Activated CD4-positive, alpha-beta memory T cell treated with anti-CD3 and anti-CD28 coated beads, Interleukin-2, amount 10 ng/mL, durations not matched to agents 7 days and 5 days (primary cell): ENCODE measurements at regions not wholly inside any gene's neighbourhood (a gene's known extent, or its start where the extent isn't known, plus 50 kb on each side); places are given as distances from the start of the nearest gene placed in this dataset.

Experiments used
- CTCF ChIA-PET: fragments of 350-600 bp; sonication (Branson Sonifier 250); formaldehyde crosslinking; loops from one replicate; lab custom pipeline; 2021; ENCODE audit warnings: antibody characterized with exemption, inconsistent platforms; lab: Charles Lee
- POLR2A ChIA-PET: fragments of 350-600 bp; sonication (Branson Sonifier 250); formaldehyde crosslinking; loops from one replicate; lab custom pipeline; 2021; ENCODE audit warnings: antibody characterized with exemption; lab: Charles Lee
- DNase-seq: peaks from one replicate; pipeline ENCODE4 v3.0.0-alpha.2; 2020
- H3K27ac Mint-ChIP-seq: one replicate; pipeline ENCODE4 v1.8.0; 2021; ENCODE audit warnings: mild to moderate bottlenecking, mixed read lengths
- H3K27me3 Mint-ChIP-seq: one replicate; pipeline ENCODE4 v1.8.0; 2021; ENCODE audit warnings: mixed read lengths
- H3K36me3 Mint-ChIP-seq: one replicate; pipeline ENCODE4 v1.8.0; 2021; ENCODE audit warnings: low read depth, mixed read lengths
- H3K4me1 Mint-ChIP-seq: one replicate; pipeline ENCODE4 v1.8.0; 2021; ENCODE audit warnings: mixed read lengths
- H3K4me3 Mint-ChIP-seq: one replicate; pipeline ENCODE4 v1.8.0; 2021; ENCODE audit warnings: mild to moderate bottlenecking, mixed read lengths
- H3K9me3 Mint-ChIP-seq: one replicate; pipeline ENCODE4 v1.8.0; 2021; ENCODE audit warnings: mixed read lengths

DNA sequence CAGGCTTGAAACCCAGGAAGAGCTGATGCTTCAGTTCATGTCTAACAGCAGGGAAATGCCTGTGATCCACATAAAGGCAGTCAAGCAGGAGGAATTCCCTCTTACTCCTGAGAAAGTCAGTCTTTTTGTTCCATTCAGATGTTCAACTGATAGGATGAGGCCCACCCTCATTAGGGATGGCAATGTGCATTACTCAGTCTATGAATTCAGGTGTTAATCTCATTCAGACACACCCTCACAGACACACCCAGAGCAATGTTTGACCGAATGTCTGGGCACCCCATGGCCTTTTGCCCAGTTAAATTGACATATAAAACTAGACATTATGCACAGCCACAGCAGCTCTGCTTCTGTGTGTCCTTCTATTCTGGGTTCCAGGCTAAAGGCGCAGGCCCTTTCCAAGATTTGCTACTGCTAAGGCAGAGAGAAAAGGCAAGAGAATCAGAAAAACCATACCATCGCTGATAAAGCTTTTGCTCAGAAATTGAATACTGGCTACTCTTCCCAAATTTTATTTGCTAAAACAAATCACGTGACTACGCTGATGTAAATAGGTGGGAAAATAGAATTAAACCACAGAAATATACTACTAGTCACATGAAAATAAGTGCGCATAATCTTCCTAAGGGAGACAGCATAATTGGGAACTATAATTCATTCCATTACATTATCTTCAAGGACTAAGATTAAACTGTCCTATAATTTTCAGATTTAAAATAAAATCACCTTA lies 625.0 kb upstream of the MAN1A1 start:
- Mint-ChIP-seq H3K27ac (no peak overlapping the region), H3K9me3 (no peaks in the 10 kb centered on the region), H3K4me1 (no peaks in the 10 kb centered on the region), H3K27me3 (no peaks in the 10 kb centered on the region), H3K36me3 (no peaks in the 10 kb centered on the region), H3K4me3 (no peak overlapping the region)
- no peak for DNase-seq
- POLR2A ChIA-PET, result no interaction called here
- CTCF ChIA-PET, result no interaction called here

DNA sequence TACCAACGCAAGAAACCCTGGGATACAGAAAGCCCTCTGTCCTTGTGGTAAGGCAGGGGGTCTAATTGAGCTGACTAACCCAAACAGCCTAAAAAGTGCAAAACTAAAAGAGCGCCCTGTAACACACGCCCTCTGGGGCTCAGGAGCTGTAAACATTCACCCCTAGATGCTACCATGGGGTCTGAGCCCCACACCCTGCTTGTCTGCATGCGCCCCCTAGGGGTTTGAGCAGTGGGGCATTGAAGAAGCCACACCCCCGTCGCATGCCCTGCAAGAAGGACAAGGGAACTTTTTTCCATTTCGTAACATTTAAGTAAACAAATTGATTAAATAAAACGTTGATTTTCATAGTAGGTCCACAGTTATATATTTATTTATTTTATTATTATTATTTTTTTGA lies 616.9 kb upstream of the MAN1A1 start:
- Mint-ChIP-seq H3K36me3 (no peaks in the 10 kb centered on the region), H3K4me1 (no peaks in the 10 kb centered on the region), H3K27ac (no peak overlapping the region), H3K4me3 (no peak overlapping the region), H3K9me3 (no peaks in the 10 kb centered on the region), H3K27me3 (no peaks in the 10 kb centered on the region)
- DNase-seq, result peak; percentile 25
- POLR2A ChIA-PET, result no interaction called here
- CTCF ChIA-PET, result no interaction called here

GRCh38 chr6:119965900-119966299 lies 616.3 kb upstream of the MAN1A1 start:
- no peaks in the 10 kb centered on the region for H3K36me3 Mint-ChIP-seq
- no peak overlapping the region for H3K4me3 Mint-ChIP-seq
- CTCF ChIA-PET, result no interaction called here
- H3K27ac Mint-ChIP-seq, result no peak overlapping the region
- no peak for DNase-seq
- POLR2A ChIA-PET, result no interaction called here
- H3K4me1 Mint-ChIP-seq, result no peaks in the 10 kb centered on the region
- H3K27me3 Mint-ChIP-seq, result no peaks in the 10 kb centered on the region
- no peaks in the 10 kb centered on the region for H3K9me3 Mint-ChIP-seq

DNA sequence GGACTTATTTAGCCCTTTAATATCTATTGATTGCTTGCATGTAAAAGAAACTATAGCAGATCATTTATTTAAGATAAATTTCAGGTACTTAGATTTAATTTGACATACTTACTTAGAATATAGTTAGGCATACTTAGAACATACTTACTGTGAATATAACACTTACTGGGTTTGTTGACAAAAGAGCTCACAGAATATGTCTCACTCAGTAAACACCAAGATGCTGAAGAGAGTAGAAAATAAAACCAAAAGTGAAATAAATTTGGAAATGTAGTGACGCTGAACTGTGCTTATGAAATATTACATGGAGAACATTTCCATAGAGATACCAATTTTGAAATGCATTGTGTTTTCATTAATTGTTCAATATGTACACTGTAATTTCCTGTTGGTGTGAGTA lies 615.4 kb upstream of the MAN1A1 start:
- CTCF ChIA-PET, result no interaction called here

DNA sequence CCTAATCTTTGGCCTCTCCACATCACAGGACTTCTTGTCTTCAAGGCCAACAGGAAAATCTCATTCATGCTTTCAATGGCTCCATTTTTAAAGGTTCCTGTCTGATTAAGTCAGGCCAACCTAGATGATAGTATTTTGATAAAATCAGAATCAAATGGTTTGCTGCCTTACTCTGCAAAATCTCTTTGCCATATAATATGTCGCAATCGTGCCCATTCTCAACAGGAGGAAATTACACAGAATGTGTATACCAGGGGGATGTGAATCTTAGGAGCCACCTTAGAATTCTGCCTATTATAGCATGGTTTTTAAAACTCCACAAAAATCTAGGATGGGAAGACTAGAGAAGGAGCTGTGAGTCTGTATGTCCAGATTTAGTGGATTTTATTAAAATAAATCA lies 612.9 kb upstream of the MAN1A1 start:
- POLR2A ChIA-PET, result no interaction called here
- CTCF ChIA-PET, result no interaction called here
- Mint-ChIP-seq H3K27me3 (no peaks in the 10 kb centered on the region), H3K9me3 (no peaks in the 10 kb centered on the region), H3K4me3 (no peak overlapping the region), H3K36me3 (no peaks in the 10 kb centered on the region), H3K4me1 (no peaks in the 10 kb centered on the region), H3K27ac (no peak overlapping the region)
- no peak for DNase-seq

More for the DNA sequence above, 615.4 kb upstream of the MAN1A1 start:
- Mint-ChIP-seq H3K27ac (no peak overlapping the region), H3K4me3 (no peak overlapping the region), H3K36me3 (no peaks in the 10 kb centered on the region), H3K4me1 (no peaks in the 10 kb centered on the region), H3K27me3 (no peaks in the 10 kb centered on the region), H3K9me3 (no peaks in the 10 kb centered on the region)
- DNase-seq, result no peak
- POLR2A ChIA-PET, result no interaction called here

GRCh38 chr6:119961450-119961849 lies 611.9 kb upstream of the MAN1A1 start:
- H3K36me3 Mint-ChIP-seq, result no peaks in the 10 kb centered on the region

DNA sequence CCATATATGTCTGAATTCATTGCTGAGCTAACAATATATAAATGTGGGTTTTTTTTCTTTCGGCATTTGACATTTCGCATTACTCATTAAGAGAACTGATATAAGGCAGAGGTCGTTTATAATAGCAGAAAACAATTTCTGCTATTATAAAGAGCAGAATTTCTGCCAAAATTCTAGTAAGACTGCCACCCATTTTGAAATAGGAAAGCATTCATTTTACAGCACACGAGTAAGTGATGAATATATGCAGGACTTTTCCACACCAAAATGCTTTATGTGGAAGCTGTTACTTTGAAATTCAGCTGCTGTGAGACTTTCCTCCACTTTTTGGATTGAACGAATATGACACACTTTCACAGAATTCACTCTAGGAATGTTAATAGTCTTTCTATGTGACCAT lies 610.9 kb upstream of the MAN1A1 start:
- ChIA-PET CTCF (no interaction called here), POLR2A (interaction anchor here (0.6 kb wide), 1 partner anchor 808 kb away, joined by 4 read pairs; no protein-coding TSS in a partner anchor)
- DNase-seq, result no peak
- H3K27ac Mint-ChIP-seq, result no peak overlapping the region
- H3K27me3 Mint-ChIP-seq, result no peaks in the 10 kb centered on the region
- no peaks in the 10 kb centered on the region for H3K36me3 Mint-ChIP-seq
- H3K9me3 Mint-ChIP-seq, result no peaks in the 10 kb centered on the region
- H3K4me3 Mint-ChIP-seq, result no peak overlapping the region
- no peaks in the 10 kb centered on the region for H3K4me1 Mint-ChIP-seq

More at GRCh38 chr6:119961450-119961849, 611.9 kb upstream of the MAN1A1 start:
- DNase-seq, result no peak
- POLR2A ChIA-PET, result no interaction called here
- Mint-ChIP-seq H3K9me3 (no peaks in the 10 kb centered on the region), H3K27ac (no peak overlapping the region), H3K27me3 (no peaks in the 10 kb centered on the region), H3K4me1 (no peaks in the 10 kb centered on the region), H3K4me3 (no peak overlapping the region)
- CTCF ChIA-PET, result no interaction called here

- Mint-ChIP-seq H3K4me1 (no peaks in the 10 kb centered on the region), H3K27ac (no peak overlapping the region), H3K27me3 (no peaks in the 10 kb centered on the region), H3K4me3 (no peak overlapping the region), H3K9me3 (no peaks in the 10 kb centered on the region), H3K36me3 (no peaks in the 10 kb centered on the region)
- DNase-seq, result no peak
- CTCF ChIA-PET, result no interaction called here
- POLR2A ChIA-PET, result interaction anchor here (0.6 kb wide), 1 partner anchor 807 kb away, joined by 4 read pairs; no protein-coding TSS in a partner anchor
Observed at GRCh38 chr6:119960036-119960435, 610.5 kb upstream of the MAN1A1 start.

DNA sequence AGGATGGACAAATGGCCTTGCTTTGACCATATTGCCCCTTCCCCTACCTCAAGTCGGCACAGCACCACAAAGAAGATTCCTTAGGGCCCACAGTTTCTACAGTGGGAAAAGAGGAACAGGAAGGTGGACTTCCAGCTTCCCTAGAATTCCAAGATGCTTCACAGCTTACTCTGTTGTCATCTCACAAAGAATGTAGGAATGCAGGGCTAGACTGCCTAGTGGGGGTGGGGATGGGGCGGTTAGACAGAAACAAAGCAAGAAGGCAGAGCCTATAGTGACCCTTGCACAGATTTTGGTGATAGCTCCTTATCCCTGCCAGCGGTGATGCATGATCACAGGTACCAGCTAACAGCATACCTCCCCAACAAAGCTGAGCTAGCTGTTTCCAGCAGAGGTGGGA lies 607.6 kb upstream of the MAN1A1 start:
- ChIA-PET POLR2A (no interaction called here), CTCF (no interaction called here)
- Mint-ChIP-seq H3K36me3 (no peaks in the 10 kb centered on the region), H3K4me3 (no peak overlapping the region), H3K9me3 (peaks cover 2% of the 10 kb centered on the region), H3K27me3 (no peaks in the 10 kb centered on the region), H3K27ac (no peak overlapping the region), H3K4me1 (no peaks in the 10 kb centered on the region)
- DNase-seq, result no peak

GRCh38 chr6:119952696-119953095 lies 603.1 kb upstream of the MAN1A1 start:
- no peak overlapping the region for H3K4me3 Mint-ChIP-seq
- ChIA-PET POLR2A (no interaction called here), CTCF (no interaction called here)
- H3K27ac Mint-ChIP-seq, result no peak overlapping the region
- no peaks in the 10 kb centered on the region for H3K27me3 Mint-ChIP-seq
- no peak for DNase-seq
- peaks cover 2% of the 10 kb centered on the region for H3K9me3 Mint-ChIP-seq
- H3K4me1 Mint-ChIP-seq, result no peaks in the 10 kb centered on the region
- no peaks in the 10 kb centered on the region for H3K36me3 Mint-ChIP-seq

DNA sequence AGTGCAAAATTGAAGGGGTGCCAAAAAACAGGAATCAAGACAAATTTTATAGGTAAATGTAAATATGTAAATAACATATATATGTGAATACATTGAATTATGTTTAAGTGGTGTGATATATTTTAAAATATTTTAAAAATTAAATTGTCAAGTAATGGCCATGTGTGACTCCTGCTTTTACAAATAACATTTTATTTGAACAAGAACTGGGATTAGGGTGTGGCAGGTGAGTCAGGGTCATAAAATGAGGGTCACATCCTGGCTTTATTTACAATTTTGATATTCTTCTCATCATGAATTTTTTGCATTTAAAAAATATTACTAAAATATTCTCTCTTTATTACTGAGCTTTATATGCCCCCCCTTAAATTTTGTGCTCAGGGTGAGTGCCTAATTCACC lies 601.1 kb upstream of the MAN1A1 start:
- no peak overlapping the region for H3K4me3 Mint-ChIP-seq
- ChIA-PET POLR2A (no interaction called here), CTCF (no interaction called here)
- H3K27ac Mint-ChIP-seq, result no peak overlapping the region
- H3K4me1 Mint-ChIP-seq, result no peaks in the 10 kb centered on the region
- H3K36me3 Mint-ChIP-seq, result no peaks in the 10 kb centered on the region
- DNase-seq, result no peak
- H3K27me3 Mint-ChIP-seq, result no peaks in the 10 kb centered on the region
- H3K9me3 Mint-ChIP-seq, result peaks cover 2% of the 10 kb centered on the region

DNA sequence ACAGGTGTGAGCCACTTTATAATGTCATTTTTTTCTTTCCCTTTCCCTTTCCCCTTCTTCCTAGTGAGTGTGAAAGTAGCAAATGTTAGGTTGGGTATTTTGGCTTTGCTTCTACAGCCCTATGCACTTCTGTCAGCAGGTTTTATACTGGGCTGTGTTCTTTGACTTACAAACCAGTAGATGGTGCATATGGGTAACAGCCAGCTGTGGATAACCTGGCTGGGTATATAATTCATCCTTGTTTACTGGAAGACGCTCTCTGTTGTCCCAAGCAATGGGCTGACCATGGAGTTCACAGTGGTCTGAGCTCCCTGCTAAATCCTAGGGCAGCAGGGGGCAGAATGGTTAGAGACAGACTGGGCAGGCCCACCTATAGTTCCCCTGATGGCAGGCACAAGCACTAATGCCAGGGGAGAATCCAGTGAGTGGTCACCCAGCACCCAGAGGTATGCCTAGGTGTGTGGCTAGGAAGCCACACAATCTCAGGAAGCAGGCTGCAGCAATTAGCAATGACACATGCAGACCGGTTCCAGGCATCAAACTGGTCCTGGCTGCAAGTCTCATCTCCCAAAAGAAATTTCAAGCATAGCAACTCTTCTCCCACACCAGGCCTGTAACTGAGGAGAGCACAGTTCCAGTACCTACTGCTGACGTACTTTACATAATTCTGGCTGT lies 592.7 kb upstream of the MAN1A1 start:
- H3K27ac Mint-ChIP-seq, result no peak overlapping the region
- no peak for DNase-seq
- CTCF ChIA-PET, result no interaction called here
- no peaks in the 10 kb centered on the region for H3K4me1 Mint-ChIP-seq
- no peak overlapping the region for H3K4me3 Mint-ChIP-seq
- POLR2A ChIA-PET, result no interaction called here
- no peaks in the 10 kb centered on the region for H3K27me3 Mint-ChIP-seq
- H3K9me3 Mint-ChIP-seq, result no peaks in the 10 kb centered on the region
- H3K36me3 Mint-ChIP-seq, result no peaks in the 10 kb centered on the region

DNA sequence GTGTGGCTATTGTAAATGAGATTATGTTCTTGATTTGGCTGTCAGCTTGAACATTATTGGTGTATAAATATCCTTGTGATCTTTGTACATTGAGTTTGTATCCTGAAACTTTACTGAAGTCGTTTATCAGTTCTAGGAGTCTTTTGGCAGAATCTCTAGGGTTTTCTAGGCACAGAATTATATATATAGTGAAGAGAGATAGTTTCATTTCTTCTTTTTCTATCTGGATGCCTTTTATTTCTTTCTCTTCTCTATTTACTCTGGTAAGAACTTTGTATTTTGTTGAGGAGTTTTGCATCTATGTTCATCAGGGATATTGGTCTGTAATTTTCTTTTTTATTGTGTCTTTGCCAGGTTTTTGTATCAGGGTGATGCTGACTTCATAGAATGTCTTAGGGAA lies 589.2 kb upstream of the MAN1A1 start:
- DNase-seq, result no peak

GRCh38 chr6:119934816-119935215 lies 585.3 kb upstream of the MAN1A1 start:
- ChIA-PET CTCF (no interaction called here), POLR2A (no interaction called here)
- no peaks in the 10 kb centered on the region for H3K9me3 Mint-ChIP-seq
- no peaks in the 10 kb centered on the region for H3K36me3 Mint-ChIP-seq
- no peaks in the 10 kb centered on the region for H3K4me1 Mint-ChIP-seq
- DNase-seq, result no peak
- no peak overlapping the region for H3K4me3 Mint-ChIP-seq
- no peak overlapping the region for H3K27ac Mint-ChIP-seq
- H3K27me3 Mint-ChIP-seq, result no peaks in the 10 kb centered on the region

More for the DNA sequence above, 589.2 kb upstream of the MAN1A1 start:
- H3K4me3 Mint-ChIP-seq, result no peak overlapping the region
- H3K9me3 Mint-ChIP-seq, result no peaks in the 10 kb centered on the region
- CTCF ChIA-PET, result no interaction called here
- no peaks in the 10 kb centered on the region for H3K27me3 Mint-ChIP-seq
- POLR2A ChIA-PET, result no interaction called here
- H3K36me3 Mint-ChIP-seq, result no peaks in the 10 kb centered on the region
- H3K27ac Mint-ChIP-seq, result no peak overlapping the region
- H3K4me1 Mint-ChIP-seq, result no peaks in the 10 kb centered on the region
